ENCODE measurements at regions not wholly inside any gene's neighbourhood (a gene's known extent, or its start where the extent isn't known, plus 50 kb on each side); places are given as distances from the start of the nearest gene placed in this dataset.
"Not testable (repeated sequence)": the region's sequence is repeated elsewhere in the genome, so short reads cannot be mapped to it uniquely, and the experiment has no call there.

DNA sequence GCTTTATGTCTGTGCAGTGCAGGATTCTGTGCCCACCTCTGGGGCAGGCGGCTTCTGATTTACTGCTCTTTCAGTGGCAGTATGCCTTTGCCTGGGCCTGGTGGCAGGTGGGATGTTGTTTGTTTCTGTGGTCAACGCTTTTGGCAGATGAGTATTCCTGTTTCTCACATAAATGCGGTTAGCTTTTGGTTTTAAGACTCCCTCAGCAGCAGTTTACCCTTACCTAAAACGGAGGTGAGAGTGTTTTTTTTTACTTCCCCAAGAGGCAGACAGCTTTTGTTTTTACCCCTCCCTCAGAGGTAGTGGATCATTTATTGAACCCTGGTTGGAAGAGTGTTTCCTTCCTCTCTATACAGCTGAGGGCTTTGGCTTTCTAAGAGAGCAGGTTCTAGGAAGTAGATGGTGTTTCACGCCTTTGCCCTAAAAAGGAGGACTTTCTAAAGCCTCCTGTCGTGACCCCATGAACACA, 134.1 kb upstream of the PLSCR5 start:
- FAIRE-seq, result no peak

DNA sequence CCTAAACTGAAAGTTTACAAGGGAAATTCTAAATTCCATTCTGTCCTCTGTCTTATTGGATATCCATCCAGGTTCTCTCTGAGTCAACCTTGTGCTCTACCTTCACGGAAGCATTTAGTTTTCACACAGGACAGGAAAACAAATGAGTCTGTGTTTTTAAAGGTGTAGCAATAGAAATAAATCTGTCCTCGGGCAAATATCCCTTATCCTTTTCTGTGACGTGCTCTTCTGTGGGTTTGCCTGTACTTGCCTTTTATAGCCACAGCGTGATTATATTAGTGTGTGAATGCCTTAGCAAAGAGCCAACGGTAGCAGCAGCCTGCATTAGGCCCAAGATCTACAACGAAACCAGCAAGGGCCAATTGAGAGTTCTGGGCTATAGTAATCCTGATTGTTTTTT, 127.2 kb upstream of the PLSCR5 start:
- no peak for FAIRE-seq

DNA sequence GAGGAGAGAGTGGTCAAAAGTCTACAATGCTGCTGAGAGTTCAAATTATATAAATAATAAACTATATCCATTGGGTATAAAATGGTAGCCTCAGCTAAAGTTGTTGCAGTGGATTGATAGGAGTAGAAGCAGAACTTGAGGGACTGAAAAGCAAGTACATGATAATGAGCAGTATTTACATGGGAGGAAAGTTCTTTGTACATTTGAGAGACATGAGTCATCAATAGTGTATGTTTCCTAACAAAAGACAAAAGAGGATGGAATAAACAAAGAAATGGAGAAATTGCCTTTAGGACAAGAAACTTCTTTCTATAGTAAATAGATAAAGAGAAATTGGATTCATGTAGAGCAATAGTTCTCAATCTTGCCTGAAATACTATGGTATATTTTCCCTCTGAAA, 110.0 kb upstream of the PLSCR5 start:
- FAIRE-seq, result no peak

DNA sequence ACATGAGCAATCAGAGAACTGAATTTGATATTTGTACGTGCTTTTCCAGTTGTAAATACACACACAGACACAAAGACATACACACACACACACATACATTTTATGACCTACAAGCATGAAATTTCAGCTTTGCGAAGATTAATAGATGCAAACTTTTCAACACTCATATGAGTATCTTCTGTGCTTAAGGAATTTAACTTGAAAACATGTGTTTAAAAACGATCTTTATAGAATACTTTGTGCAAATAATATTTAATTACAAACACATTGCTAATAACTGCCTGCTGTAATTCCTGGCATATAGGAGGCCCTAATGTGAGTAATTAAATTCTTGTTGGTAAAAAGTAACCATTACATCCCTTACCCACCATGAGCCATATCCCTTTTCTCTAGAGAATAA, 107.7 kb upstream of the PLSCR5 start:
- FAIRE-seq, result no peak

DNA sequence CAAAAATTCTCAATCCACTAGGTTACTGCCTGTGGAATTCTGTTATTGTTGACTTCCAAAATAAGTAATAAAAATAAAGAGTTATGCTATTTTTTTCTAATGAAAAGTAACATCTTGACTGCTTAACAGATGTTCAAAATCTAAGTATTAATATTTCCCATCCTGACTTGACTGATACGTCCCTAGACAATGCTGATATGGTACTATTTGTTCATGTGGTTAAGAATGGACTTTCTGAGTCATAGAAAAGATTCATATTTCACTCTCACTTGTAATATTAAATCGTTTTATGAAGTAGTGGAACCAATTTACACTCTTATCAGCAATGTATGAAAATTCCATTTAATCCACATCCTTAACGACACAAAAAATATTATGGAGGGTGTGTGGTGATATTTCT, 104.8 kb upstream of the PLSCR5 start:
- no peak for FAIRE-seq

DNA sequence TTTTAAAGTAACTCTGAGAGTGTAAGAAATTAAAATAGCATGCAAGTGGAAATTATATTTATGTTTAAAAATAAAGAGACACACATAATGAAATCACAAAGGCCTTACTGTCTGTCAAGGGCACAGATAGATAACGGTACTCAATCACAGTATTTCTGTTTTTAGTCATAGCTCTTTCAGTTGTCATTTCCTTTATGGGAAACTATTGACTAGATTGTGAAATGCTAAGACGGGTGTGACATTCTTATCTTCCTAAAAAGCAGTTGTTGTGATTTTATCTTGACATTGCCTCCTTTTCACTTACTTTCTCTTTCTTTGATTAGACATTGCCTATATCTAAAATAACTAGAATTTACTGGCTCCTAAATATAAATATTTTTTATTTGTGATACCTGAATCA, 100.1 kb upstream of the PLSCR5 start:
- FAIRE-seq, result no peak

DNA sequence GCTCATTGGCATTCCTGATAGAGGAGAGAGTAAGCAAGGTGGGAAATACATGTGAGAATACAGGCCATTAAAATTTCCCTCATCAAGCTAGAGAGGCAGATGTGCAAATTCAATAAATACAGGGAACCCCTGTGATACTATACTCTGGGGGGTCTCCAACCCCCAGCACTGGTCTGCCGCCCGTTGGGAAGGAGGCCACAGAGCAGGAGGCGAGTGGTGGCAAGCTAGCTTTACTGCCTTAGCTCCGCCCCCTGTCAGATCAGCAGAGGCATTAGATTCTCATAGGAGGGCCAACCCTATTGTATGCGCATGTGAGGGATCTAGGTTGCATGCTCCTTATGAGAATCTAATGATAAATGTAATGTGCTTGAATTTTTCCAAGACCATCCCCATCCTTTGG, 97.1 kb upstream of the PLSCR5 start:
- FAIRE-seq, result no peak

DNA sequence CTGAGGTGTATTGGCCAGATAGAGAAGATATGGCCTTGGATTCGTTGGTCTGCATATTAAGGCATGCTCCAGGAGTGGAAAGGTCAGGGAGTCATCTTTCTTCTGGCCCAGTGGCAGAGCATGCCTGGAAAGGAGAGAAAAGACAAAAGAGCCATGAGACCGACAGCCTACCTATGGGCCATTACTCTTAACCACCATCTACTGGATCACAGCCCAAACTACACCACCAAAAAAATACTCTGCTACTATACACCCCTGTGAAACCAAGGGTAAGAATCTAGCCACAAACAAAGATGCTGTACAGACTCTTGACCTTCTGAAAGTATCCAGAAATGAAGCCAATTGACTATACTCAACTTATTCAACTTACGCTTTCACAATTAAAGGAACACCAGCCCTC, 96.1 kb upstream of the PLSCR5 start:
- FAIRE-seq, result no peak

DNA sequence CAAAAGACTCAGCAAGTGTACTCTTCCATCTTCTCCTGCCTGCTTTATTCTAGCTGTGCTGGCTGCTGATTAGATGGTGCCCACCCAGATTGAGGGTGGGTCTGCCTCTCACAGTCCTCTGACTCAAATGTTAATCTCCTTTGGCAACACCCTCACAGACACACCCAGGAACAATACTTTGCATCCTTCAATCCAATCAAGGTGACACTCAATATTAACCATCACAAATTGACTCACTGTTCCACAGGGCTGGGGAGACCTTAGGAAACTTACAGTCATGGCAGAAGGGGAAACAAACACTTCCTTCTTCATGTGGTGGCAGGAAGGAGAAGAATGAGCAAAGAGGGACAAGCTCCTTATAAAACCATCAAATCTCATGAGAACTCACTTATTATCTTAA, 94.9 kb upstream of the PLSCR5 start:
- not testable (repeated sequence) for FAIRE-seq

DNA sequence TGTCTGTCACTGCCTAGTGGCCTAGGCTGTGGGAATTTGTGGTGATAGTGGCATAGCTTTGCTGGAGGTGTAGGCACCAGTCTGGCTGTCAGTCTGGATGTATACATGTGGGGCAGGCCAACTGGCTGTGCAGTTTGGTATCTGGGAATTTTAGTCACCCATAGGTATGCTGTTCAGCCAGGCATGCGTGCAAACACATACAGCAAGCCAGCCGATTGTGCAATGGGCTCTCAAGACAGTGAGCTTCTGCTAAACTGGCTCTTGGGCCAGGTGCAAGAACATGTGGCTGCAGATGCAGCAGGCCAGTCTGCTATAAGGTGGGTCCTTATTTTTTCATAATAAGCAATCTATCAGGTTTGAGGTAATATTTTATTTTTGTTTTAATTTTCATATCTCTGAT, 87.1 kb upstream of the PLSCR5 start:
- FAIRE-seq, result no peak

DNA sequence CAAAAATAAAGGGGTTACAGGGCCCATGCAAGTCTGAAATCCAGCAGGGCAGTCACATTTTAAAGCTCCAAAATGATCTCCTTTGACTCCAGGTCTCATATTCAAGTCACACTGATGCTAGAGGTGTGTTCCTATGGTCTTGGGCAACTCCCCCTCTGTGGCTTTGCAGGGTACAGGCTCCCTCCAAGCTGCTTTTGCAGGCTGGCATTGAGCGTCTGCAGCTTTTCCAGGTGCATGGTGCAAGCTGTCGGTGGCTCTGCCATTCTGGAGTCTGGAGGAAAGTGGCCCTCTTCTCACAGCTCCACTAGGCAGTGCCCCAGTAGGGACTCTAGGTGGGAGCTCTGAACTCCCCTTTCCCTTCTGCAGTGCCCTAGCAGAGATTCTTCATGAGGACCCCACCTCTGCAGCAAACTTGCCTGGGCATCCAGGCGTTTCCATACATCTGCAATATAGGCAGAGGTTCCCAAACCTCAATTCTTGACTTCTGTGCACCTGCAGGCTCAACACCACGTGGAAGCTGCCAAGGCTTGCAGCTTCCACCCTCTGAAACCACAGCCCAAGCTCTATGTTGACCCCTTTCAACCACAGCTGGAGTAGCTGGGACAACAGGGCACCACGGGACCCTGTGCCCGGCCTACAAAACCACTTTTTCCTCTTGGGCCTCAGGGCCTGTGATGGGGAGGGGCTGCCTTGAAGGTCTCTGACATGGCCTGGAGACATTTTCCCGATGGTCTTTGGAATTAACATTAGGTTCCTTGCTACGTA, 80.1 kb upstream of the PLSCR5 start:
- FAIRE-seq, result no peak

DNA sequence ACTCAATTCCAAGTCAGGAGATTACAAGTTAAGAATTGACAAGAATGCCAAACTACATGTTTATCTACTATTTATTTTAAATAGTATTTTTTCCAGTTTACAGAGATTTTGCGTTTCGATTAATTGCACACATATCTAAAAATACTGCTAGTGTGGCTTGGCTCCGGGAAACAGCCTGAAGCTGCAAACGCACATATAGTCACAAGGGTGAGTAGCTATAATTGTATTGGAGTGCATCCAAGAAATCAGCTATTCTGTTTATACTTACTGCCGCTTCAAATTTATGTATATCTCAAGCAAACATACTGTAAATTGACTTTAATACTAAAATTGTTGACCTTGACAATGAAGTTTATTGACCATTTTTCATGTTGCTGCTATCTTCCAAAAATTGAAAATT, 77.0 kb upstream of the PLSCR5 start:
- no peak for FAIRE-seq

DNA sequence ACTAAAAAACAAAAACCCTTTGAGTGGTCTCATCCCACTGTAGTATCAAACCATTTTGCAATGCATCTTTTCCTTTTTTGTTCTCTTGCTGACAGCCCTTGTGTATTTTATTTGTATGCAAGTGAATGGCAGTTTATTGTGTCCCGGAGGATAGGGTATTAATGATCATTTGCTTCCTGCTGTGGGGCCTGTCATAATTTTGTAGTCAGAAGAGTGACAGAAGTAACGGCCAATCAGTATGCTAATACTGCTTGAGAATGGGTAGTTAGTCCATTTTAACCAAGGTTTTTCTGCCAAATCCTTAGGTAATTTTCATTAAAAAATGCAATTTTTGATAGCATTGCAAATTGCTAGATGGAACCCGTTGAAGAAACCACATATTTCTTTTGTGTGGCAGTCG, 75.5 kb upstream of the PLSCR5 start:
- FAIRE-seq, result no peak

DNA sequence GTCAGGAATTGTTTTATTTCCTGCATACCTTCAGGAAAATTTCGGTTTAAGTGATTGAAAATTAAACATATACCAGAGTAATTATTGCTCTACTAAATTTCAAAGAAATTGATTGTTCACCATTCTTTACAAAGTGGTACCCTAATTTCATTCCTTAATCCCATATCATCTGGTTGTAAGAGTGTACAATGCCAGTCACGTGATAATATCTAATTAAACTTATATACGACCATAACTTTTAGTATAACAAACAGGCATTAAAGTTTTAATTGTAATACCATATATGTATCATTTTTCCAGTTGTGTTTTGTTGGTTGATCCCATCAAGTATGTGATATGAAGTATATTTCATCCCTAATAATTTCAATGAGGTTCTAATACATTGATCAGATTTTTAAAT, 74.8 kb upstream of the PLSCR5 start:
- no peak for FAIRE-seq

DNA sequence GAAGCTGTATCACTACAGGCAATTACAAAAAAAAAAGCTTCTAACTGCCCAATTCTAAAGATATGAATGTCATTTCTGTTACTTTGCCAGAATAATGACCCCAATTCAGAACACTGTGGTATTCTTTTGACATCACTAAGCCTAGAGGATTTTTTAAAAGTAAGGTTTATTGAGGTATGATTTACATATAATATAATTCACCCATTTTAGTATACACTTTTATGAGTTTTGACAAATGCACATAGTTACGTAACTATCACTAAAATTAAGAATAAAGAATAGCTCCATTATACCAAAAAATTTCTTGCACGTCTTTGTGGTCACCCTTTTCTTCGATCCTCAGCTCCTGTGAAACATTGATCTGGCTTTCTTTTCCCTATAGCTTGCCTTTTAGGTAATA, 74.0 kb upstream of the PLSCR5 start:
- no peak for FAIRE-seq

DNA sequence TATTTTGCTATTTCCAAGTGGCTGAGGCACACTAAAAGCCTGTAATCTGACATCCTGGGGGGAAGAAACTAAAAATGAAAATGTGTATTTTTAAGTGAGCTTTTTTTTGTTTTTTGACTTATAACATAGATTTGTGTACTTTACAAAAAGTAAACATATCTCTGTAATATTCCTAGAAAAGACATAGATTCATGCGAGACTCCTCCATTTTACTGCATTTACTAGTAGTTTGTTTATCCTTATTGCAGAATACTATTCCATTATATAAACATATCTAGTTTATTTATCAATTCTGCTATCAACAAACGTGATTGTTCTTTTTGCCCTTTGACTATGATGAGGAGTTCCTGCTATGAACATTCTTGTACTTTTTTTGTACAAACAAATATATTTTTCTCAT, 67.8 kb upstream of the PLSCR5 start:
- no peak for FAIRE-seq

DNA sequence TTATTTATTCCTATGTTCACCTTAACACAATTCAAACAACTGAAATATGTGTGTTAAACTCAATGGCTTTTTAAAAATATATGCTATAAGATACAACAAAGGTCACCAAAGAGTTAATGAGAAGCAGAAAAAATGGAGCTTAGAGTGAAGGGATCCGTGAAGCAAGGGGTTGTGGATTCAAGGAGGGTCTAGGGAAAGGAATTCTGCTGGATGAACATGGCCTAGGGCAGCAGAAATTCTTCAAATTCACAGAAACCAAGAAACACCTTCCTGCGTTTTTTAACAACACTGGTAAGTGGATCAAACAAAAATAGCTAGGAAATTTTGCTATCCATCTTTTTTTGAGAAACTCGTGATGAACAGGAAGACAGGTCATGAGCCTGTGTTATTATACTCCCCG, 59.3 kb upstream of the PLSCR5 start:
- FAIRE-seq, result no peak

DNA sequence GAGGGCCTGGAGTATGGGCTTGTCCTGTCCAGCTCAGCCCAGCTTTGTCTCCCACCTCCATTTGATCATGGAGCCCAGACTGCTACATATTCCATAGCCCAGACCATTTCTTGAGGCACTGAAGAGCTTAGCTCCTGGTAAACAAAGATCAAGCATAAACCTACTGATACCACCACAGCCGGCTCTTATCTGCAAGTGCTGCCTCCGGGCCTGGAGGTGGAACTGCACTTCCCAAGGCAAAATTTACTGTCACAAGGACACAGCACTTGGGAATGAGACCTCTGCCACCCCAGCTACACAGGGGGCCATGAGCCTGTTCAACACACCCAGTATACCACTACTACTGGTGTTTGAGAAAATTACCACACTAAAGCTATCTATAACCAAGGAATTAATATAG, 53.7 kb upstream of the PLSCR5 start:
- FAIRE-seq, result no peak

DNA sequence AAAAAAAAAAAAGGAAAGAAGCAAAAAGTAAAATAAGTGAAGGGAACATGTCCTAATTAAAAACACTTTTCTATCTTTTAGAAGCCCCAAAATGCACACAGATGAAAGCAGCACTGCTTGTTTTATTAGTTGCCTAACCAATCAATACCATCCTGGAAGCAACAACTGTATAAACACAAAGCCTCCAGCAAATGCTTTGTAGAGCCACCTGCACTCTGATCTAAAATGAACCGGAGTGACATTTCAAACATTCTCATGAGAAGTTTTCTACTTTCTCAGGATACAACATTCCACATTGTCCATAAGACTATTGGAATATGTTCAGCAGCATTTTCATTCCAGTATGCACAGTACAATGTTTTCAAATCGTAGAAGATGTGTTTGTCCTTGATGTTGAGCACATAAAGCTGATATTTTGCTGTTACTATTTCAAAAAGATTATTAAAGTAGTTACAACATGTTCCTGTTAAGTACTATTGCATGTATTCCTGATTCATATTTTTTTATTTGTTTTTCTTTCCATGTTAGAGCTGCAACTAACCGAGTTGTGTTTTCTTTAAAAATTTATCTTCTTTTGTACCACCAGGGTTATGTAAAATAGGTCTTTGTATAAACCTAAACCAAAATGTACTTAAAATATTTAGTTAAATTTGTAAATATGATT, 50.3 kb upstream of the PLSCR5 start:
- FAIRE-seq, result no peak
